ENCODE measurements at regions not wholly inside any gene's neighbourhood (a gene's known extent, or its start where the extent isn't known, plus 50 kb on each side); places are given as distances from the start of the nearest gene placed in this dataset.

- no peaks in the 10 kb centered on the region for H3K4me1 ChIP-seq
- no peak for DNase-seq
These were observed 296.4 kb upstream of the FMN2 start for GRCh38 chr1:239795304-239795703.

GRCh38 chr1:239799617-239800016 lies 292.1 kb upstream of the FMN2 start:
- no peaks in the 10 kb centered on the region for H3K4me1 ChIP-seq
- H3K4me3 ChIP-seq: no peak overlapping the region
- H3K36me3 ChIP-seq: no peaks in the 10 kb centered on the region
- H3K27ac ChIP-seq: no peak overlapping the region
- TF ChIP-seq CTCF (IDR thresholded peaks at IDR 0.05): no peak
- no peak for TF ChIP-seq POLR2A (IDR thresholded peaks at IDR 0.05)
- no peaks in the 10 kb centered on the region for H3K9me3 ChIP-seq
- H3K27me3 ChIP-seq: no peaks in the 10 kb centered on the region
- 79 to 84% methylated on average over 3 of the region's 3 CpGs for WGBS, 2 donors
- intact Hi-C loops (cut with DNase I): no loop called here
- DNase-seq: no peak

More at GRCh38 chr1:239795304-239795703, 296.4 kb upstream of the FMN2 start:
- Histone ChIP-seq H3K36me3 (no peaks in the 10 kb centered on the region), H3K27me3 (no peaks in the 10 kb centered on the region), H3K4me3 (no peak overlapping the region), H3K9me3 (no peaks in the 10 kb centered on the region), H3K27ac (no peak overlapping the region)
- TF ChIP-seq CTCF (IDR thresholded peaks at IDR 0.05) (no peak), POLR2A (IDR thresholded peaks at IDR 0.05) (no peak)
- WGBS, 2 donors: 29 to 30% methylated on average over 3 of the region's 3 CpGs
- intact Hi-C loops (cut with DNase I): no loop called here

- H3K9me3 ChIP-seq: no peaks in the 10 kb centered on the region
- no peak for TF ChIP-seq CTCF (IDR thresholded peaks at IDR 0.05)
- no peak for TF ChIP-seq POLR2A (IDR thresholded peaks at IDR 0.05)
- intact Hi-C loops (cut with DNase I): no loop called here
- H3K4me3 ChIP-seq: no peak overlapping the region
- H3K27ac ChIP-seq: no peak overlapping the region
- DNase-seq: no peak
- no peaks in the 10 kb centered on the region for H3K27me3 ChIP-seq
- H3K4me1 ChIP-seq: peaks cover 0 to 9% (median 7%) of the 10 kb centered on the region in 3 donors
- 84 to 87% methylated on average over 3 of the region's 3 CpGs for WGBS, 2 donors
- no peaks in the 10 kb centered on the region for H3K36me3 ChIP-seq
These were observed 290.8 kb upstream of the FMN2 start for GRCh38 chr1:239800861-239801260.

GRCh38 chr1:239802275-239802674 lies 289.4 kb upstream of the FMN2 start:
- Histone ChIP-seq H3K27ac (no peak overlapping the region), H3K4me1 (peaks cover 0 to 14% (median 8%) of the 10 kb centered on the region in 3 donors), H3K9me3 (no peaks in the 10 kb centered on the region), H3K4me3 (no peak overlapping the region), H3K27me3 (no peaks in the 10 kb centered on the region), H3K36me3 (no peaks in the 10 kb centered on the region)
- WGBS, 2 donors: 80 to 83% methylated on average over 3 of the region's 3 CpGs
- intact Hi-C loops (cut with DNase I): no loop called here
- no peak for TF ChIP-seq POLR2A (IDR thresholded peaks at IDR 0.05)
- no peak for TF ChIP-seq CTCF (IDR thresholded peaks at IDR 0.05)
- no peak for DNase-seq

GRCh38 chr1:239803781-239804180 lies 287.9 kb upstream of the FMN2 start:
- WGBS, 2 donors: 63 to 74% methylated on average over 6 of the region's 6 CpGs
- intact Hi-C loops (cut with DNase I): no loop called here
- Histone ChIP-seq H3K27me3 (no peaks in the 10 kb centered on the region), H3K9me3 (no peaks in the 10 kb centered on the region), H3K4me1 (peaks cover 0 to 14% (median 8%) of the 10 kb centered on the region in 3 donors), H3K27ac (no peak overlapping the region), H3K4me3 (no peak overlapping the region), H3K36me3 (no peaks in the 10 kb centered on the region)
- no peak for DNase-seq
- TF ChIP-seq POLR2A (IDR thresholded peaks at IDR 0.05) (no peak), CTCF (IDR thresholded peaks at IDR 0.05) (peak in 1 of 6 experiments; percentile 4)

All from esophagus squamous epithelium (tissue), 5 donors.